HG03571 (cell line): ENCODE measurements at regions not wholly inside any gene's neighbourhood (a gene's known extent, or its start where the extent isn't known, plus 50 kb on each side); places are given as distances from the start of the nearest gene placed in this dataset.
"Not testable (repeated sequence)": the region's sequence is repeated elsewhere in the genome, so short reads cannot be mapped to it uniquely, and the experiment has no call there.

Source experiments
- ATAC-seq: cut with Tn5 transposase; IDR thresholded peaks from one replicate; pipeline ENCODE4 v1.9.1; 2021; ENCODE audit not compliant: unreplicated experiment

DNA sequence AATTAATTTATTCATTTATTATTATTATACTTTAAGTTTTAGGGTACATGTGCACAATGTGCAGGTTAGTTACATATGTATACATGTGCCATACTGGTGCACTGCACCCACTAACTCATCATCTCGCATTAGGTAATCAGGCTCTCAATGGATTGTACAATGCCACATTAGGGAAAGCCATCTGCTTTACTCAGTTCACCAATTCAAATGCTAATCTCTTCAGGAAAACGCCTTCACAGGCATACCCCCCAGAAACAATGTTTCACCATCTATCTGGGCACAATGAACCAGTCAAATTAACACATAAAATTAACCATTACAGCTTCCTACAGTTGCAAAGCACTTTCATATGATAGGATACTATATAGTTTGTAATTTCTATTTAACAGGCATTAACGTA is 84.8 kb upstream of the DNAJC10 start:
- no peak for ATAC-seq

DNA sequence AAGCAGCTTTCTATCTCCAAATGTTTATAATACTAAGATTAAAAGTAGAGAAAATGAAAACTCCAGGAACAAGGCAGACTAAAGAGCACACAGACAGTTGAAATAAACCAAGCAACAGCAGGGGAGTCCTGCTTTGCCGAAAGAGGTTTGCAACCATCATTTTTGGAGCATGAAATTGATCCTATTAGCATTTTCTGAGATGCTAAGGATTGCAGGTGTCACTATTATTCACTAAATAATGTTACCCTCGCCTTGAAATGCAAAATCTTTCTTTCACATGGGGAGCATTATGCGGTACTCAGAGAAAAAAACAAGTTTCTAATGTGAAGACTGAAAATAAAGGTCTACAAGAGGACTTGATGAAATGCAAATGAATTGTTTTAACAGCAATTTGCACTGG is 81.7 kb upstream of the DNAJC10 start:
- ATAC-seq = no peak

DNA sequence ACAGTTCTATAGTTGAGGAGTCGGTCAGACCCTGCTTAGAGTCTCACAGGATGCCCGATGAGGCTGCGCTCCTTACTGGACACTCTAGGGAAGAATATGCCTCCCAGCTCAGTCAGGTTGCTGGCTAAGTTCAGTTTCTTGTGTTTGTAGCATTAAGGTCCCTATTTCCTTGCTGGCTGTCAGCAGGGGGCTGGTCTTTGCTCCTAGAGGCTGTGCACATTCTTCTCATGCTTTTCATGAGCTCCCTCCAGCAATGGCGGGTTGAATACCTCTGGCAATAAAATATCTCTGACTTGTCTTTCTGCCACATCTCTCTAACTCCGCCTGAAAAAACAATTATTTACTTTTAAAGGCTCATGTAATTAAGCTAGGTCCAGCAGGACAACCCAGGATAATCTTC is 79.4 kb upstream of the DNAJC10 start:
- no peak for ATAC-seq

DNA sequence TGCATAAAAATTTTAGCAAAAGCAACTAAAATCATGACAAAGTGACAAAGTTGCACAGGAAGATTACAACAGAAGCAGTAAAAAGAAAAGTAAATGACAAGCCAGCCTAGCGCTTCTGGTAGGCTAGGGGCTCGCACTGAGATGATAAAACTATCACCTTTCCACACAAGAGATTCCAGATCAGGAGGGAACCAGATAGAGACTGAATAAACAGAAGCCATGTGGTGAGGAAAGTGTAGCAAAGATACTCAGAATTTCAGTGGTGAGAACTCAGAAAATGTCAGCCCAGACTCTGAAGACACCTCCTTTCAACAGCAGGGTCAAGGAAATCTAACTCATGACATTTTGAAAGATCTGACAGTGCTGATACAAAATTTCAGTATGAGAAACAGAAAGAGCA is 77.4 kb upstream of the DNAJC10 start:
- ATAC-seq = no peak

DNA sequence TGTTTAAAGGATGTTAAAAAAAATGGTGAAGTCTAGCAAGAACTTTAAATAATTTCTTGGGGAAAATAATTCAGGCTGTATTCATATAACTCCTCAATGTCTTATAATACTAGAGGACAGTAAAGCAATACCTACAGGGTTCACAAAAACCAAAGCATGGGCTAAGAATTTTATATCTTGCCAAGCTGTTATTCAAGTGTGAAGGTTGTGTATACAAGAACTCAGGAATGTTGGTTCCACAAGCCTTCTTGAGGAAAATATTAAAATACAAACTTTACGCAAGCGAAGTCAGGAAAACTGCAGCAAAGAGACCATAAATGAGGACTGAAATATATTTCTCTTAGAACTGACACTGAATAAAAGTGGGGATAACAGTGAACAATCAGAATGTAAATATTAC is 76.1 kb upstream of the DNAJC10 start:
- no peak for ATAC-seq

DNA sequence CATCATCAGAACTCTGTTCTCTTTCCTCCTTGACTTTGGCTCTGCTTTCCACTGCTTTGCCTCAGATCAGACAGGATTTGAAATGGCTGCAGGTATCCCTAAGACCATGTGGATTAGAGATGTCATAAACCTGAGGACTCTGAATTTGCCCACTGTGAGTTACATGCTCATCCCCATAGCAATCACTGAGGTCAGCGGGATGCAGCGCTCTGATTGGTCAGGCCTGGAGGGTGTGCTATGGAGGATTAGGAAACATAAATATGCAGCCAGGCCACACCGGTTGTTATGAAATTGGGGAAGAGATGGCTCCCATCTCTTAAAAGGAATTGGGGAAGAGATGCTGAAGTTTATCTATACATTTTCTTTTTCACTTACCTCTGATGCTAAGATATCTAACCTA is 73.7 kb upstream of the DNAJC10 start:
- ATAC-seq = peak; percentile 99

DNA sequence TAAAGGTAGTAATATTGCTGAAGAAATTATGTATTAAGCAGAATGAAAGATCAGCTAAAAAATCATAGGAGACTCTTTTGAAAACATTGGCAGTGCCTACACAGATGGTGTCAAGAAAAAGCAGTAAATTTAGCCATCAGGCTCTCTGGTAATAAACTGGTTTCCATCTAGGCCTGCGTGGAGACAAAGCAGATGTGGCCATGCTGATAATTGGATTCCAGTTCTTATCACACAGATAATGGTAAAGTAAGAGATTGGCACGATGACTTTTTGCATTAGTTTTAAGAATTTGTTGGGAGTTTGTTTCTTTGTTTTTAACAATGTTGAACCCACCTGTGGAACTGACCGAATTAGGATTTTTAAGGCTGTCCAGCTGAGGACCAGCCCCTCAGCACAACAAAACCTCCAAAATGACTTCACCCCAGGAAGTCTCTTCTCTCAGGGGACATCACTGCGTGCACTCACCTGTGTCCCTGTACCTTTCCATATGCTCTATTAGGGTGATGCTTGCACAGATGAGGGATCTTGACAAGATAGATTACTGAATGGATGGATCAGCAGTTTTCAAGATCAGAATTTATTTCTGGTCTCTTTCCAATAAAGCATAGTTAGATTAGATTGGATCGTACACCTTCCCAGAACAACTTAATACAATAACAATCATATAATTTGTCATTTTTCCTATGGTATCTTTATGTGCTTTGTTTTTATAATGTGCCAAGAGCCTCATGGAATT is 69.1 kb upstream of the DNAJC10 start:
- ATAC-seq = no peak

DNA sequence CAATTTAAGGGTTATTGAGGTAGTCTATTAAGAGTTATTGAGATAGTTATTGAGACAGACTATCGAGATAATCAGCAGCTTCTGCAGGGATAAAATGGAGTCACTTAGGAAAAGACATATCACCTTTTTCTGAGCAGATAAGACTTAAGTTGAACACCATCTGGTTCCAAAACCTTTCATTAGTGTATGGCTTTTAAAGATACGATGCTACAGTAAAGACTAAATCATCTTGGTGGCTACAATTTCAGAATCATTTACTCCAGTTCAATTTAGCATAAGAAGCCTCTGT is 68.6 kb upstream of the DNAJC10 start:
- no peak for ATAC-seq

DNA sequence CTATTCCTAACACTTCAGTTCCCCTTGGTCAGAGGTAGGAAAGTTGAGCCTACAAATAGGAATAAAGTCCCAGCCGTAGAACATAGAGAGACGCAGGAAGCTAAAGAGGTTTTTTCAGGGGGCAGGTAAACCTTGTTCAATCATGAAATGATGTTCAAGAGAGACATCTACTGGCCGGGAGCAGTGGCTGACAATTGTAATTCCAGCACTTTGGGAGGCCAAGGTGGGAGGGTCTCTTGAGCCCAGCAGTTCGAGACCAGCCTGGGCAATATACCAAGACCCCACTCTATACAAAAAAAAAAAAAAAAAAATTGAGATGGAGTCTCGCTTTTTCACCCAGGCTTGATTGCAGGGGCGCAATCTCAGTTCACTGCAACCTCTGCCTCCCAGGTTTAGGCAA is 66.7 kb upstream of the DNAJC10 start:
- ATAC-seq = no peak

DNA sequence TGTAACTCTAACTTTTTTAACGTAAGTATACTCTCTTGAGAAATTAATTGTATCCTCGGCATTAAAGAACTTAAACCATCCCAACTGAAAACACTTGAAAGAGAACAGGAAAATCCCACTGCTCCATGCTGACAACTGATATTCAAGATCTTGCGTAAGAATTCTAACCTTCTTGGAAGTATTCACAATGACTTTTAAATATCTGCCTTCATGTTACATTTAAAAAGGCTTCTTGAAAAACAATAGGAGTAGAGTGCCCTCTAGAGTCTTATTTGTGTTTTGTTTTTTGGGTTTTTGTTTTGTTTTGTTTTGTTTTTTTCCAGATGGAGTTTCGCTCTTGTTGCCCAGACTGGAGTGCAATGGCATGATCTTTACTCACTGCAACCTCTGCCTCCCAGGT is 65.4 kb upstream of the DNAJC10 start:
- no peak for ATAC-seq

DNA sequence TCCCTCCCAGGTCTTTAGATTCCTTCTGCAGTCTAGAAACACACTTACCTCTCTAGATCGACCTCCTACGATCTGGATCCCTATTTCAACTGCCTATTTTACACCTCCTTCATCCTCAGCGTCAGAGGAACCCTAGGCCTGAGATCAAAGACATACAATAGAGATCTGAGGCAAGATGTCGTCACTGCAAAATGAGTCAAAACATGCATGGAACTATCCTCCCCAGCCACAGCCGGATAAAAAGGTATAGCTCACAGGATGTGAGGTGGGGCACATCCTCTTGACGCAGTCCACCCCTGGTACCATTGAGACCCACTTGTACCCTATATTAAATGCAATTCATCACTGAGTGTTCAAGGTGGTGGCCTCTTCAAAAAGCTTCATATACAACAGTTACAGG is 63.7 kb upstream of the DNAJC10 start:
- no peak for ATAC-seq

DNA sequence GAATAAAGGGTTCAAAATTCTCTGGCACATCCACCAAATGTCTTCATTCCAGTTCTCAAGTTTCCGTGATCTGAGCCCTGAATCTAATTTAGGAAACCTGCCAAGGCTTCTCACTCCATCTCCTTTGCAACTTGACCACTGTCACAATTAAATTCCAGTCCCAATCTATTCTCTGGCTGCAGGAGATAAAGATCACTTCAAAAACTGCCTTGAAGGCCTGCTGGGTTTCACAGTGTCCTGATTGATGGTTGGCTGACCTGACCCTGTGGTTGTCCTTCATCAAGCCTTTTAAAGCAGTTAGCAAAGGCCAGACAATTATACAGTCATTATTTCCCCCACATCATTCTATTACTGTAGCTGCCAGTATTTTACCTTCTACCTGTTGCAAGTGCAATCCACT is 60.3 kb upstream of the DNAJC10 start:
- no peak for ATAC-seq

DNA sequence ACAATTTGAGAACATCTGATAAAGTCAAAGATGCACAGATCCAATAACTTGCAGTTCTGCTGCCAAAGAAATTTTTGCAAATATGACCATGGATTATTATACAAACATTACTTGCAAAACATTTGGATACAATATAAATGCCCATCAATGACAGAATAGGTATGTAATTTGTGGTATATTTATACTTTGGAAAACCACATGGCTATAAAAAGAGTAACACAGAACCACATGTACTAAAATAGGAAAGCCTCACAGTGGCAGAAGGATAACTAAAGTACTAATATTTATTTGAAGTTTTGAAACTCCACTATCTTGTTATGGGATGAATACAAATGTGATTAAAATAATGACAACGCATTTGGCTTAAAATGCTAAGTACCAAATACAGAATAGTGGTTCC is 51.8 kb upstream of the DNAJC10 start:
- no peak for ATAC-seq

DNA sequence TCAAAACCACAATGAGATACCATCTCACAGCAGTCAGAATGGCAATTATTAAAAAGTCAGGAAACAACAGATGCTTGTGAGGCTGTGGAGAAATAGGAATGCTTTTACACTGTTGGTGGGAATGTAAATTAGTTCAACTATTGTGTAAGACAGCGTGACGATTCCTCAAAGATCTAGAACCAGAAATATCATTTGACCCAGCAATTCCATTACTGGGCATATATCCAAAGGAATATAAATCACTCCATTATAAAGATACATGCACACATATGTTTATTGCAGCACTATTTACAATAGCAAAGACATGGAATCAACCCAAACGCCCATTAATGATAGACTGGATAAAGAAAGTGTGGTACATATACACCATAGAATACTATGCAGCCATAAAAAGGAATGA is 50.6 kb upstream of the DNAJC10 start:
- not testable (repeated sequence) for ATAC-seq
